Vagina (tissue), 2 donors: ENCODE measurements at regions not wholly inside any gene's neighbourhood (a gene's known extent, or its start where the extent isn't known, plus 50 kb on each side); places are given as distances from the start of the nearest gene placed in this dataset.

Experiments
- POLR2A ChIP-seq, 2 donors: fragments of 450-650 bp; IDR thresholded peaks; one replicate each; pipeline ENCODE4 v1.6.1; 2017; ENCODE audit warnings: antibody characterized with exemption in 2 of 2, mild to moderate bottlenecking in 2 of 2, moderate library complexity in 2 of 2
- POLR2AphosphoS5 ChIP-seq, 2 donors: sonication (generic); formaldehyde crosslinking; IDR thresholded peaks; one replicate each; pipeline ENCODE4 v1.9.0; 2017; ENCODE audit warnings: antibody characterized with exemption in 2 of 2, mild to moderate bottlenecking in 2 of 2, low read depth in 1 of 2; ENCODE audit not compliant: insufficient read depth in 1 of 2
- TF ChIP-seq, protein P1 (sequence below), 3 experiments: fragments of 450-650 bp in 2 of 3; fragments of 200-600 bp in 1 of 3; sonication (generic) in 1 of 3; IDR thresholded peaks; one replicate each; pipeline ENCODE4 v1.5.1; 2017 to 2019; ENCODE audit warnings: antibody characterized with exemption in 3 of 3, mild to moderate bottlenecking in 2 of 3, moderate library complexity in 2 of 3

DNA sequence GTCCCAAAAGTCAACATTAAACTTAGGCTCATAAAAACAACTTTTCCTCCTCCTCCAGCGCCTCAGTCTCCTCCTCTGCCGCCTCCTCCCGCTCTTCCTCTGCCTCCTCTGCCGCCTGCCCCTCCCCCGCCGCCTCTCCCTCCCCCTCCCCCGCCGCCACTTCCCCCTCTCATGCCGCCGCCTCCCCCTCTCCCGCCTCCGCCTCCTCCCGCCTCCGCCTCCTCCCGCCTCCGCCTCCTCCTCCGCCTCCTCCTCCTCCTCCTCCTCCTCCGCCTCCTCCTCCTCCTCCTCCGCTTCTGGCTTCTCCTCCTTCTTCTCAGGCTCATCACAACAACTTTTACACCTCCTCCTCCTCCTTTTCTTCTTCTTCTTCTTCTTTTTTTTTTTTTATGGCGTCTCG, 599.9 kb downstream of the TMEM182 start:
- TF ChIP-seq, protein P1, sequence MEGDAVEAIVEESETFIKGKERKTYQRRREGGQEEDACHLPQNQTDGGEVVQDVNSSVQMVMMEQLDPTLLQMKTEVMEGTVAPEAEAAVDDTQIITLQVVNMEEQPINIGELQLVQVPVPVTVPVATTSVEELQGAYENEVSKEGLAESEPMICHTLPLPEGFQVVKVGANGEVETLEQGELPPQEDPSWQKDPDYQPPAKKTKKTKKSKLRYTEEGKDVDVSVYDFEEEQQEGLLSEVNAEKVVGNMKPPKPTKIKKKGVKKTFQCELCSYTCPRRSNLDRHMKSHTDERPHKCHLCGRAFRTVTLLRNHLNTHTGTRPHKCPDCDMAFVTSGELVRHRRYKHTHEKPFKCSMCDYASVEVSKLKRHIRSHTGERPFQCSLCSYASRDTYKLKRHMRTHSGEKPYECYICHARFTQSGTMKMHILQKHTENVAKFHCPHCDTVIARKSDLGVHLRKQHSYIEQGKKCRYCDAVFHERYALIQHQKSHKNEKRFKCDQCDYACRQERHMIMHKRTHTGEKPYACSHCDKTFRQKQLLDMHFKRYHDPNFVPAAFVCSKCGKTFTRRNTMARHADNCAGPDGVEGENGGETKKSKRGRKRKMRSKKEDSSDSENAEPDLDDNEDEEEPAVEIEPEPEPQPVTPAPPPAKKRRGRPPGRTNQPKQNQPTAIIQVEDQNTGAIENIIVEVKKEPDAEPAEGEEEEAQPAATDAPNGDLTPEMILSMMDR (IDR thresholded peaks at IDR 0.05) = no peak
- TF ChIP-seq POLR2A (IDR thresholded peaks at IDR 0.05) = no peak
- TF ChIP-seq POLR2AphosphoS5 (IDR thresholded peaks at IDR 0.05; ENCODE audit: insufficient read depth in 1 of 2, low read depth in 1 of 2) = no peak
